Peyer's patch (tissue), 4 donors: ENCODE measurements at regions not wholly inside any gene's neighbourhood (a gene's known extent, or its start where the extent isn't known, plus 50 kb on each side); places are given as distances from the start of the nearest gene placed in this dataset.

ENCODE experiments used
- DNase-seq, 3 donors: peaks; one replicate each; pipeline ENCODE4 v3.0.0-alpha.2; 2017 to 2019
- H3K27ac ChIP-seq, 4 donors: fragments of 200-600 bp; sonication (generic); one replicate each; pipeline ENCODE4 v1.5.1; 2016 to 2019
- H3K27me3 ChIP-seq, 2 donors: fragments of 200-600 bp; sonication (generic); one replicate each; pipeline ENCODE4 v1.5.1; 2019
- H3K36me3 ChIP-seq, 3 donors: fragments of 200-600 bp; sonication (generic); one replicate each; pipeline ENCODE4 v1.5.1; 2016 to 2019
- H3K4me1 ChIP-seq, 4 donors: fragments of 200-600 bp; sonication (generic); one replicate each; pipeline ENCODE4 v1.5.1; 2016 to 2019
- H3K4me3 ChIP-seq, 4 donors: fragments of 200-600 bp; sonication (generic); 1 replicate in 3 of 4; 2 replicates in 1 of 4; pipeline ENCODE4 v1.5.1; 2016 to 2019; ENCODE audit warnings: mild to moderate bottlenecking in 1 of 4
- H3K9me3 ChIP-seq, 4 donors: fragments of 200-600 bp; sonication (generic); one replicate each; pipeline ENCODE4 v1.5.1; 2016 to 2019; ENCODE audit warnings: mild to moderate bottlenecking in 1 of 4
- POLR2A ChIP-seq, 2 donors: fragments of 450-650 bp; IDR thresholded peaks; one replicate each; pipeline ENCODE4 v1.5.1; 2017; ENCODE audit warnings: antibody characterized with exemption in 2 of 2, mild to moderate bottlenecking in 2 of 2, moderate library complexity in 2 of 2
- TF ChIP-seq, protein P1 (sequence below), 6 experiments: fragments of 450-650 bp in 4 of 6; fragments of 200-600 bp in 2 of 6; sonication (generic) in 1 of 6; IDR thresholded peaks; one replicate each; pipeline ENCODE4 v1.5.1; 2017 to 2019; ENCODE audit warnings: antibody characterized with exemption in 6 of 6, mild to moderate bottlenecking in 3 of 6, moderate library complexity in 1 of 6

DNA sequence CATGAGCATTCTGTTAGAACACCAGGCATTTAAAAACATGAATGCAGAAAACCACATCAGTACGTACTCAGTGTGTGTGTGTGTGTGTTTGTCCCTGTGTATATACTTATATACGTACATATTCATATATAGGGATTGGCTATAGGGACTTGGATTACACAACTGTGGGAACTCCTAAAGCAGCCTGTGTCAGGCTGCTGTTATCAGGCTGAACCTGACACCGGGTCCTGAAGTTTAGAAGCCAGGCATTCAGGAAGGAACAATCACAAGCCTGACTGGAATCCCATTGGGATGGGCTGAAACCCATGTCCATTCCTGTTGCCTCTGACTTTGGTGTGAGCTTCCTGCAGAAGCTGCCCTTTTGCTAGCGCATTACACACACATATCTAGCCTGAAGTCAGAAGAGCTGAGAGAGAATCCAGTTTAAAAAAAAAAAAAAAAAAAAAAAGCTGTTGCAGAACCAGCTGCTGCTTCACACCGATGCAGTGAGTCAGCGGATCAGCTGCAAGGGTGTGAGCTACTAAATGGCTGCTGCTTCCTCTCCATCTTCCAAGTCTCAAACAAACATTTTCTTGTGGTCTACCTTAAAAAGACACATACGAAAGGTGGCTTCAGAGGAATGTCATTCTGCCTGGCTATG, 348.1 kb downstream of the THBS2 start:
- TF ChIP-seq, protein P1, sequence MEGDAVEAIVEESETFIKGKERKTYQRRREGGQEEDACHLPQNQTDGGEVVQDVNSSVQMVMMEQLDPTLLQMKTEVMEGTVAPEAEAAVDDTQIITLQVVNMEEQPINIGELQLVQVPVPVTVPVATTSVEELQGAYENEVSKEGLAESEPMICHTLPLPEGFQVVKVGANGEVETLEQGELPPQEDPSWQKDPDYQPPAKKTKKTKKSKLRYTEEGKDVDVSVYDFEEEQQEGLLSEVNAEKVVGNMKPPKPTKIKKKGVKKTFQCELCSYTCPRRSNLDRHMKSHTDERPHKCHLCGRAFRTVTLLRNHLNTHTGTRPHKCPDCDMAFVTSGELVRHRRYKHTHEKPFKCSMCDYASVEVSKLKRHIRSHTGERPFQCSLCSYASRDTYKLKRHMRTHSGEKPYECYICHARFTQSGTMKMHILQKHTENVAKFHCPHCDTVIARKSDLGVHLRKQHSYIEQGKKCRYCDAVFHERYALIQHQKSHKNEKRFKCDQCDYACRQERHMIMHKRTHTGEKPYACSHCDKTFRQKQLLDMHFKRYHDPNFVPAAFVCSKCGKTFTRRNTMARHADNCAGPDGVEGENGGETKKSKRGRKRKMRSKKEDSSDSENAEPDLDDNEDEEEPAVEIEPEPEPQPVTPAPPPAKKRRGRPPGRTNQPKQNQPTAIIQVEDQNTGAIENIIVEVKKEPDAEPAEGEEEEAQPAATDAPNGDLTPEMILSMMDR (IDR thresholded peaks at IDR 0.05): no peak
- TF ChIP-seq POLR2A (IDR thresholded peaks at IDR 0.05): no peak
- H3K4me1 ChIP-seq: no peaks in the 10 kb centered on the region
- no peak for DNase-seq
- H3K27me3 ChIP-seq: no peaks in the 10 kb centered on the region
- no peaks in the 10 kb centered on the region for H3K9me3 ChIP-seq
- no peaks in the 10 kb centered on the region for H3K36me3 ChIP-seq
- no peak overlapping the region for H3K4me3 ChIP-seq
- no peak overlapping the region for H3K27ac ChIP-seq

- H3K36me3 ChIP-seq: no peaks in the 10 kb centered on the region
- no peaks in the 10 kb centered on the region for H3K4me1 ChIP-seq
- H3K27me3 ChIP-seq: no peaks in the 10 kb centered on the region
- TF ChIP-seq, protein P1 (IDR thresholded peaks at IDR 0.05): no peak
- TF ChIP-seq POLR2A (IDR thresholded peaks at IDR 0.05): no peak
- H3K27ac ChIP-seq: no peak overlapping the region
- H3K4me3 ChIP-seq: no peak overlapping the region
- DNase-seq: no peak
- H3K9me3 ChIP-seq: no peaks in the 10 kb centered on the region
Measured at GRCh38 chr6:168903613-168904345, 349.9 kb downstream of the THBS2 start.

GRCh38 chr6:168902075-168902474, 351.6 kb downstream of the THBS2 start:
- no peak for DNase-seq
- Histone ChIP-seq H3K9me3 (no peaks in the 10 kb centered on the region), H3K4me1 (no peaks in the 10 kb centered on the region), H3K27me3 (no peaks in the 10 kb centered on the region), H3K27ac (no peak overlapping the region), H3K36me3 (no peaks in the 10 kb centered on the region), H3K4me3 (no peak overlapping the region)
- no peak for TF ChIP-seq POLR2A (IDR thresholded peaks at IDR 0.05)
- TF ChIP-seq, protein P1 (IDR thresholded peaks at IDR 0.05): no peak

- H3K27me3 ChIP-seq: no peaks in the 10 kb centered on the region
- H3K4me1 ChIP-seq: no peaks in the 10 kb centered on the region
- no peak overlapping the region for H3K4me3 ChIP-seq
Measured at GRCh38 chr6:168901076-168901475, 352.6 kb downstream of the THBS2 start.

DNA sequence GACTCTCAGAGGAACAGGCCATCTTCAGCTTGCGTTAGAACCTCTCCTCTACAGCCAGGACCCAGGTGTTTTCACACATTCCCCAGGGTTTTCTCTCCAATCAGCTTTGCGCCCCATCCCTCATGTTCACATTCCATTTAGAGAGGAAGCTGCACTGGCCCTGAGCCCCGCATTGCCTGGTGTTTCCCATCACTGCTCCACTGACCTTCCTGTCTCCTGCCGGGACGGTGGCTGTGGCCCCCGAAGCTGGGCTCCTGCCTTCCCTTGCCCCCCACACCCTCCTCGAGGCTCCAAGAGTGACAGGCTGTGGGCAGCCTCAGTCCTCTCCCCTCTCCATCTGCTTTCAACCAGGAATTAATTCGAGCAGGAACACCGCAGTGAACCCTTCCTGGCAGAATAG, 357.3 kb downstream of the THBS2 start:
- H3K27me3 ChIP-seq: no peaks in the 10 kb centered on the region
- H3K4me3 ChIP-seq: no peak overlapping the region
- H3K27ac ChIP-seq: peak overlapping the region in 2 of 4 donors; percentile 28 to 65
- no peaks in the 10 kb centered on the region for H3K9me3 ChIP-seq
- no peaks in the 10 kb centered on the region for H3K36me3 ChIP-seq
- peak in 1 of 3 donors; percentile 18 for DNase-seq
- no peak for TF ChIP-seq POLR2A (IDR thresholded peaks at IDR 0.05)
- TF ChIP-seq, protein P1 (IDR thresholded peaks at IDR 0.05): no peak
- no peaks in the 10 kb centered on the region for H3K4me1 ChIP-seq

More at GRCh38 chr6:168901076-168901475, 352.6 kb downstream of the THBS2 start:
- DNase-seq: peak in 1 of 3 donors; percentile 18
- TF ChIP-seq POLR2A (IDR thresholded peaks at IDR 0.05): no peak
- TF ChIP-seq, protein P1 (IDR thresholded peaks at IDR 0.05): no peak
- Histone ChIP-seq H3K27ac (no peak overlapping the region), H3K9me3 (no peaks in the 10 kb centered on the region), H3K36me3 (no peaks in the 10 kb centered on the region)
